Activated CD4-positive, alpha-beta T cell treated with anti-CD3 and anti-CD28 coated beads, Interleukin-10, Interleukin-2, amounts not matched to agents 100 ng/mL and 50 ng/mL, durations not matched to agents 16 hours and 8 hours (primary cell): ENCODE measurements at regions not wholly inside any gene's neighbourhood (a gene's known extent, or its start where the extent isn't known, plus 50 kb on each side); places are given as distances from the start of the nearest gene placed in this dataset.
"Not testable (repeated sequence)": the region's sequence is repeated elsewhere in the genome, so short reads cannot be mapped to it uniquely, and the experiment has no call there.

Experiments used
- DNase-seq: peaks from one replicate; pipeline ENCODE4 v3.0.0-alpha.2; 2020

- no peak for DNase-seq
Observed at GRCh38 chr2:228782281-228782680, 488.8 kb downstream of the PID1 start.

- DNase-seq, result no peak
Observed at GRCh38 chr2:228777855-228778355, 493.2 kb downstream of the PID1 start.

GRCh38 chr2:228774548-228774947 lies 496.5 kb downstream of the PID1 start:
- DNase-seq, result no peak

- DNase-seq, result no peak
Observed at GRCh38 chr2:228771774-228772173, 499.3 kb downstream of the PID1 start.

- no peak for DNase-seq
Observed at GRCh38 chr2:228771315-228771714, 499.8 kb downstream of the PID1 start.

GRCh38 chr2:228768818-228769217 lies 502.3 kb downstream of the PID1 start:
- no peak for DNase-seq

GRCh38 chr2:228768141-228768540 lies 502.9 kb downstream of the PID1 start:
- DNase-seq, result not testable (repeated sequence)

- DNase-seq, result no peak
Observed at GRCh38 chr2:228767196-228767595, 503.9 kb downstream of the PID1 start.

GRCh38 chr2:228763379-228763981 lies 507.6 kb downstream of the PID1 start:
- no peak for DNase-seq

GRCh38 chr2:228762565-228762964 lies 508.5 kb downstream of the PID1 start:
- no peak for DNase-seq

- not testable (repeated sequence) for DNase-seq
Observed at GRCh38 chr2:228755661-228756060, 515.4 kb downstream of the PID1 start.

GRCh38 chr2:228747483-228747882 lies 523.6 kb downstream of the PID1 start:
- DNase-seq, result no peak

GRCh38 chr2:228738671-228739380 lies 532.3 kb downstream of the PID1 start:
- no peak for DNase-seq

- DNase-seq, result no peak
Observed at GRCh38 chr2:228735697-228736096, 535.4 kb downstream of the PID1 start.

- no peak for DNase-seq
Observed at GRCh38 chr2:228731517-228731916, 539.6 kb downstream of the PID1 start.

GRCh38 chr2:228728961-228729360 lies 542.1 kb downstream of the PID1 start:
- no peak for DNase-seq

- DNase-seq, result no peak
Observed at GRCh38 chr2:228725031-228725430, 543.5 kb upstream of the SPHKAP start.

GRCh38 chr2:228723599-228723998 lies 542.1 kb upstream of the SPHKAP start:
- no peak for DNase-seq

GRCh38 chr2:228722311-228722710 lies 540.8 kb upstream of the SPHKAP start:
- DNase-seq, result no peak

- no peak for DNase-seq
Observed at GRCh38 chr2:228720895-228721294, 539.4 kb upstream of the SPHKAP start.

GRCh38 chr2:228709788-228710371 lies 528.4 kb upstream of the SPHKAP start:
- no peak for DNase-seq

GRCh38 chr2:228707846-228708245 lies 526.4 kb upstream of the SPHKAP start:
- DNase-seq, result no peak

- DNase-seq, result no peak
Observed at GRCh38 chr2:228705318-228705717, 523.8 kb upstream of the SPHKAP start.

- no peak for DNase-seq
Observed at GRCh38 chr2:228703152-228703551, 521.7 kb upstream of the SPHKAP start.
